ENCODE measurements at regions not wholly inside any gene's neighbourhood (a gene's known extent, or its start where the extent isn't known, plus 50 kb on each side); places are given as distances from the start of the nearest gene placed in this dataset.

DNA sequence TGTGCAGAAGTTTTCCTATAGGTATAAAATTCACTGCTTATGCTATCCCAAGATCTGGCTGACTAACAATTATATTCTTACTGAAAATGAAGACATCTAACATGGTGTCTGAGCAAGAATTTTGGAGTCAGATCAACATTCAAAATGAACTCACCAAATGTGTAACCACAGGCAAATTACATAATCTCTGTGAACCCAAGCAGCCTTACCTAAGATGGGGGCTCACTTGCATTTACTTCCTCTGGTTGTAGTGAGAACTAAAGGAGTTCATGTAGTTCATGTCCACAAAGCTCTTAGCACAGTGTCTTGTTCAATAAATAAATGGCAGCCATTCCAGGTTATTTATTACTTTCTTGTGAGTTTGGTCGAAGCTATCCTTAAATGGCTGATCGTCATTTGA is 163.9 kb upstream of the LCORL start:
- no peaks in the 10 kb centered on the region for H3K4me1 ChIP-seq (replicated peaks in 1 of 2)

DNA sequence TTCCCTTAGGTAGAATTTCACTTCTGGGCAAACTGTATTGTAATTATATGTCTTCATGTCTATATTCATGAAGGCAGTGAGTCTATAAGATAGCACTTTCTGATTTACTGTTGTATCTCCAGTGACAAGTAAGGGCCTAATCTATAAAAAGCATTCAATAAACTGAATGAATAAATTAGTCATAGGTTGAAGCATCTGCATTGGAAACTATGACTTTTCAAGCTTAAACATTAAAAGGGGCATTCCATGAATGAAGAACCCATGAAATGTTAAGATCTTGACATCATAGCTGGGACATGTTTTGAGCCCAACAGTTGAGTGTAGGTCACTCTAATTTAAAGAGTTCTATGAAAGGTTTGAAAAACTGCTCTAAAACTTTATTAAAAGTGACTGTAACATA is 159.3 kb upstream of the LCORL start:
- H3K9me3 ChIP-seq (replicated peaks in 1 of 3) = no peaks in the 10 kb centered on the region

More for the DNA sequence above, 163.9 kb upstream of the LCORL start:
- no peak for DNase-seq
- 88 to 93% (median 89%) methylated on average over 2 of the region's 2 CpGs for WGBS, 4 donors
- Histone ChIP-seq H3K4me3 (no peak overlapping the region), H3K27ac (no peak overlapping the region), H3K27me3 (no peaks in the 10 kb centered on the region), H3K36me3 (replicated peaks in 1 of 2) (no peaks in the 10 kb centered on the region), H3K9me3 (replicated peaks in 1 of 3) (no peaks in the 10 kb centered on the region)
- no peak for TF ChIP-seq POLR2A (IDR thresholded peaks at IDR 0.05)
- TF ChIP-seq, protein P1, sequence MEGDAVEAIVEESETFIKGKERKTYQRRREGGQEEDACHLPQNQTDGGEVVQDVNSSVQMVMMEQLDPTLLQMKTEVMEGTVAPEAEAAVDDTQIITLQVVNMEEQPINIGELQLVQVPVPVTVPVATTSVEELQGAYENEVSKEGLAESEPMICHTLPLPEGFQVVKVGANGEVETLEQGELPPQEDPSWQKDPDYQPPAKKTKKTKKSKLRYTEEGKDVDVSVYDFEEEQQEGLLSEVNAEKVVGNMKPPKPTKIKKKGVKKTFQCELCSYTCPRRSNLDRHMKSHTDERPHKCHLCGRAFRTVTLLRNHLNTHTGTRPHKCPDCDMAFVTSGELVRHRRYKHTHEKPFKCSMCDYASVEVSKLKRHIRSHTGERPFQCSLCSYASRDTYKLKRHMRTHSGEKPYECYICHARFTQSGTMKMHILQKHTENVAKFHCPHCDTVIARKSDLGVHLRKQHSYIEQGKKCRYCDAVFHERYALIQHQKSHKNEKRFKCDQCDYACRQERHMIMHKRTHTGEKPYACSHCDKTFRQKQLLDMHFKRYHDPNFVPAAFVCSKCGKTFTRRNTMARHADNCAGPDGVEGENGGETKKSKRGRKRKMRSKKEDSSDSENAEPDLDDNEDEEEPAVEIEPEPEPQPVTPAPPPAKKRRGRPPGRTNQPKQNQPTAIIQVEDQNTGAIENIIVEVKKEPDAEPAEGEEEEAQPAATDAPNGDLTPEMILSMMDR (IDR thresholded peaks at IDR 0.05) = no peak
- intact Hi-C loops (cut with DNase I) = no loop called here

DNA sequence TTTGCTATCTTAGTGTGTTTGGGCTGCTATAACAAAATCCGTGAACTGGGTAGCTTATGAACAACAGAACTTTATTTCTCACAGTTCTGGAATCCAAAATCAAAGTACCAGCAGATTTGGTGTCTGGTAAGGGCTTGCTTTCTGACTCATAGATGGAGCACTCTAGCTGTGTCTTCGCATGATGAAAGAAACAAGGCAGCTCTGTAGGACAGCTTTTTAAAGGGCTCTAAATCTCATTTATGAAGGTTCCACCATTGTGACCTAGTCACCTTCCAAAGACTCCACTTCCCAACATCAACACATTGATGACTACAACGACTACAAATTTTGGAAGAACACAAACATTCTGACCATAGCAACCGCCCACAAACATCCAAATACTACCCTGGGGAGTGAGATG is 158.6 kb upstream of the LCORL start:
- no peak overlapping the region for H3K27ac ChIP-seq
- H3K9me3 ChIP-seq (replicated peaks in 1 of 3) = no peaks in the 10 kb centered on the region
- no peaks in the 10 kb centered on the region for H3K27me3 ChIP-seq
- H3K4me1 ChIP-seq (replicated peaks in 1 of 2) = no peaks in the 10 kb centered on the region
- 70 to 81% (median 75%) methylated on average over 4 of the region's 4 CpGs for WGBS, 4 donors
- no peak for TF ChIP-seq POLR2A (IDR thresholded peaks at IDR 0.05)
- TF ChIP-seq, protein P1 (IDR thresholded peaks at IDR 0.05) = no peak
- H3K4me3 ChIP-seq = no peak overlapping the region
- DNase-seq = no peak
- H3K36me3 ChIP-seq (replicated peaks in 1 of 2) = no peaks in the 10 kb centered on the region
- intact Hi-C loops (cut with DNase I) = no loop called here

More for the DNA sequence above, 159.3 kb upstream of the LCORL start:
- no peak overlapping the region for H3K4me3 ChIP-seq
- intact Hi-C loops (cut with DNase I) = no loop called here
- no peak for TF ChIP-seq POLR2A (IDR thresholded peaks at IDR 0.05)
- TF ChIP-seq, protein P1 (IDR thresholded peaks at IDR 0.05) = no peak
- H3K27me3 ChIP-seq = no peaks in the 10 kb centered on the region
- DNase-seq = no peak
- H3K27ac ChIP-seq = no peak overlapping the region
- H3K36me3 ChIP-seq (replicated peaks in 1 of 2) = no peaks in the 10 kb centered on the region
- no peaks in the 10 kb centered on the region for H3K4me1 ChIP-seq (replicated peaks in 1 of 2)

DNA sequence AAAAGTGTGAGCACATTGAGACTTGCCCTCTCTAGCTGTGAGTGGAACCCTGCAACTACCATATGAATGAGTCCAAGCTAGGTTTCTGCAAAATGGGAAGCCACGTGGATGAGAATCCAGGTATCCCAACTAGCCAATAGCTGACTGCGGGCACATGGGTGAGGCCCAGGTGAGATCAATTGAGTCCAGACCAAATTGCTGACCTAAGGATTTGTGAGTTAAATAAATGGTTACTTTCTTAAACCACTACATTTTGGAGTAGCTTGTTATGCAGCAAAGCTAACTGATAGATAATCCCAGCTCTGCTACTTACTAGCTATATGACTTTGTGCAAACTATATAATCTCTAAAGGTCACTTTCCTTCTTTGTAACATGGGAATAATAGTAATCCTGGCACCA is 150.3 kb upstream of the LCORL start:
- TF ChIP-seq, protein P1 (IDR thresholded peaks at IDR 0.05) = no peak
- TF ChIP-seq POLR2A (IDR thresholded peaks at IDR 0.05) = no peak
- intact Hi-C loops (cut with DNase I) = no loop called here
- H3K9me3 ChIP-seq (replicated peaks in 1 of 3) = no peaks in the 10 kb centered on the region
- H3K4me3 ChIP-seq = no peak overlapping the region
- DNase-seq = no peak
- H3K4me1 ChIP-seq (replicated peaks in 1 of 2) = no peaks in the 10 kb centered on the region
- WGBS, 4 donors = 79 to 89% (median 85%) methylated on average over 2 of the region's 2 CpGs
- no peak overlapping the region for H3K27ac ChIP-seq
- H3K27me3 ChIP-seq = no peaks in the 10 kb centered on the region
- no peaks in the 10 kb centered on the region for H3K36me3 ChIP-seq (replicated peaks in 1 of 2)

All from adrenal gland (tissue), 9 donors.